Neuronal stem cell (in vitro differentiated cells): ENCODE measurements at regions not wholly inside any gene's neighbourhood (a gene's known extent, or its start where the extent isn't known, plus 50 kb on each side); places are given as distances from the start of the nearest gene placed in this dataset.
A peak's percentile ranks its signal among the peaks of the same experiment; 100 is the strongest.

ENCODE experiments used
- DNase-seq: peaks from one replicate; pipeline ENCODE4 v3.0.0-alpha.2; 2013; ENCODE audit warnings: low spot score
- H2AFZ ChIP-seq: one replicate; pipeline ENCODE4 v1.6.1; 2013; ENCODE audit warnings: mild to moderate bottlenecking, low read length, inconsistent platforms
- H2AK5ac ChIP-seq: 2 replicates; pipeline ENCODE4 v1.6.1; 2013; ENCODE audit warnings: low read depth, mild to moderate bottlenecking, inconsistent platforms, low read length, moderate library complexity, mixed read lengths
- H2BK120ac ChIP-seq: 2 replicates; pipeline ENCODE4 v1.6.1; 2013; ENCODE audit warnings: low read depth, mild to moderate bottlenecking, inconsistent platforms, low read length, moderate library complexity, mixed read lengths
- H2BK12ac ChIP-seq: one replicate; pipeline ENCODE4 v1.6.1; 2013; ENCODE audit warnings: low read length, inconsistent platforms
- H2BK15ac ChIP-seq: 2 replicates; pipeline ENCODE4 v1.6.1; 2013; ENCODE audit warnings: mild to moderate bottlenecking, low read length, inconsistent platforms, mixed read lengths
- H2BK5ac ChIP-seq: one replicate; pipeline ENCODE4 v1.6.1; 2013; ENCODE audit warnings: inconsistent platforms, mild to moderate bottlenecking, low read length, moderate library complexity
- H3K14ac ChIP-seq: one replicate; pipeline ENCODE4 v1.6.1; 2013; ENCODE audit warnings: low read length, inconsistent platforms
- H3K18ac ChIP-seq: 2 replicates; pipeline ENCODE4 v1.6.1; 2013; ENCODE audit warnings: low read length, inconsistent platforms
- H3K23ac ChIP-seq: 2 replicates; pipeline ENCODE4 v1.6.1; 2013; ENCODE audit warnings: low read depth, mild to moderate bottlenecking, mixed read lengths, low read length, inconsistent platforms; ENCODE audit not compliant: poor library complexity
- H3K27ac ChIP-seq: replicated peaks from 3 replicates; pipeline ENCODE4 v1.5.1; 2013; ENCODE audit warnings: low read length, inconsistent platforms
- H3K27me3 ChIP-seq, 3 experiments: 2 replicates each; pipeline ENCODE4 v1.6.1; 2013; ENCODE audit warnings: low read length in 3 of 3, mild to moderate bottlenecking in 2 of 3, inconsistent platforms in 1 of 3, low read depth in 1 of 3, mixed read lengths in 1 of 3, moderate library complexity in 1 of 3; ENCODE audit not compliant: control insufficient read depth in 3 of 3, insufficient read depth in 3 of 3
- H3K36me3 ChIP-seq, 2 donors: replicated peaks in 1 of 2; 2 replicates each; pipeline ENCODE4 v1.6.1; 2013; ENCODE audit warnings: low read length in 2 of 2; ENCODE audit not compliant: control insufficient read depth in 2 of 2, insufficient read depth in 2 of 2
- H3K4ac ChIP-seq: 2 replicates; pipeline ENCODE4 v1.6.1; 2013; ENCODE audit warnings: inconsistent platforms, mild to moderate bottlenecking, low read length, moderate library complexity
- H3K4me1 ChIP-seq, 2 donors: 1 replicate in 1 of 2; 2 replicates in 1 of 2; pipeline ENCODE4 v1.6.1; 2013; ENCODE audit warnings: low read length in 2 of 2, low read depth in 1 of 2; ENCODE audit not compliant: control insufficient read depth in 2 of 2, insufficient read depth in 1 of 2
- H3K4me2 ChIP-seq: one replicate; pipeline ENCODE4 v1.6.1; 2013; ENCODE audit warnings: mild to moderate bottlenecking, low read length, inconsistent platforms; ENCODE audit not compliant: insufficient read depth, poor library complexity, severe bottlenecking
- H3K4me3 ChIP-seq, 2 donors: 2 replicates each; pipeline ENCODE4 v1.5.1; 2013; ENCODE audit warnings: low read length in 2 of 2, mild to moderate bottlenecking in 2 of 2, inconsistent platforms in 1 of 2, moderate library complexity in 1 of 2
- H3K79me1 ChIP-seq: one replicate; pipeline ENCODE4 v1.6.1; 2013; ENCODE audit warnings: low read depth, mild to moderate bottlenecking, inconsistent platforms, low read length, moderate library complexity
- H3K9ac ChIP-seq: one replicate; pipeline ENCODE4 v1.6.1; 2013; ENCODE audit warnings: mild to moderate bottlenecking, low read depth, low read length, inconsistent platforms; ENCODE audit not compliant: poor library complexity
- H3K9me3 ChIP-seq, 2 donors: replicated peaks in 1 of 2; 2 replicates each; pipeline versions ENCODE3 to v1.6.1; 2013; ENCODE audit warnings: low read length in 2 of 2, mild to moderate bottlenecking in 2 of 2, inconsistent platforms in 1 of 2, low read depth in 1 of 2, mixed read lengths in 1 of 2, moderate library complexity in 1 of 2; ENCODE audit not compliant: control insufficient read depth in 2 of 2, insufficient read depth in 1 of 2
- H4K8ac ChIP-seq: one replicate; pipeline ENCODE4 v1.6.1; 2013; ENCODE audit warnings: low read depth, mild to moderate bottlenecking, inconsistent platforms, low read length, moderate library complexity
- H4K91ac ChIP-seq: one replicate; pipeline ENCODE4 v1.6.1; 2013; ENCODE audit warnings: low read length, low read depth, mild to moderate bottlenecking, inconsistent platforms; ENCODE audit not compliant: poor library complexity
- WGBS, 2 donors: extraction: QIAGEN DNeasy Blood & Tissue Kit; methylation state at CpG; one replicate each; pipeline ENCODE4 v1.1.7; 2013; ENCODE audit warnings: missing lambda C conversion rate in 2 of 2, mixed read lengths in 1 of 2; ENCODE audit not compliant: insufficient read length in 2 of 2, insufficient replicate concordance in 1 of 2; ENCODE audit errors: extremely low coverage in 2 of 2; 5-methylcytosine and 5-hydroxymethylcytosine counted together

- peak overlapping the region; percentile 94 for H3K18ac ChIP-seq
- H3K9ac ChIP-seq, result no peak overlapping the region
- peak overlapping the region; percentile 82 for H2AFZ ChIP-seq
- H2AK5ac ChIP-seq, result peak overlapping the region; percentile 0
- no peak overlapping the region for H3K4me2 ChIP-seq
- peak overlapping the region; percentile 70 for H4K8ac ChIP-seq
- peak; percentile 29 for DNase-seq
- H3K36me3 ChIP-seq, result no peaks in the 10 kb centered on the region
- H3K27me3 ChIP-seq, result no peaks in the 10 kb centered on the region
- no peak overlapping the region for H2BK120ac ChIP-seq
- no peak overlapping the region for H2BK12ac ChIP-seq
- H3K9me3 ChIP-seq, result peaks cover 3 to 7% of the 10 kb centered on the region in 2 donors
- H4K91ac ChIP-seq, result no peak overlapping the region
- WGBS, 2 donors, result no CpG with 5 or more reads among the region's 6 CpGs
- peak overlapping the region; percentile 90 for H3K27ac ChIP-seq
- no peak overlapping the region for H3K4me3 ChIP-seq
- no peak overlapping the region for H3K4ac ChIP-seq
- H3K14ac ChIP-seq, result no peak overlapping the region
- H2BK5ac ChIP-seq, result peak overlapping the region; percentile 0
- H2BK15ac ChIP-seq, result no peak overlapping the region
- H3K4me1 ChIP-seq, result peaks cover 0 to 5% of the 10 kb centered on the region in 2 donors
- H3K79me1 ChIP-seq, result no peaks in the 10 kb centered on the region
- H3K23ac ChIP-seq, result no peak overlapping the region
Measured at GRCh38 chr7:67470256-67470751, 473.7 kb downstream of the TYW1 start.

GRCh38 chr7:67475293-67475692 lies 478.7 kb downstream of the TYW1 start:
- Histone ChIP-seq H3K23ac (peak overlapping the region; percentile 8), H3K4ac (no peak overlapping the region), H2BK12ac (no peak overlapping the region), H3K4me3 (peak overlapping the region in 1 of 2 donors; percentile 23), H4K91ac (no peak overlapping the region), H2AFZ (no peak overlapping the region), H3K4me2 (no peak overlapping the region), H3K9ac (no peak overlapping the region), H3K4me1 (peaks cover 0 to under 1% of the 10 kb centered on the region in 2 donors), H2BK15ac (no peak overlapping the region), H3K79me1 (no peaks in the 10 kb centered on the region), H2BK5ac (no peak overlapping the region), H3K14ac (no peak overlapping the region), H2BK120ac (no peak overlapping the region), H3K27ac (no peak overlapping the region), H3K18ac (no peak overlapping the region), H3K36me3 (no peaks in the 10 kb centered on the region), H3K9me3 (no peaks in the 10 kb centered on the region), H2AK5ac (no peak overlapping the region), H3K27me3 (no peaks in the 10 kb centered on the region), H4K8ac (no peak overlapping the region)
- 100% methylated on average over 1 of the region's 1 CpG; no CpG with 5 or more reads in 1 of the 2 donors for WGBS, 2 donors
- no peak for DNase-seq

- H3K9me3 ChIP-seq, result no peaks in the 10 kb centered on the region
- H2AK5ac ChIP-seq, result no peak overlapping the region
- H2BK12ac ChIP-seq, result no peak overlapping the region
- H3K27me3 ChIP-seq, result no peaks in the 10 kb centered on the region
- H3K4me3 ChIP-seq, result no peak overlapping the region
- no peak overlapping the region for H4K91ac ChIP-seq
- H2BK120ac ChIP-seq, result no peak overlapping the region
- DNase-seq, result peak; percentile 21
- WGBS, 2 donors, result no CpG with 5 or more reads among the region's 6 CpGs
- no peaks in the 10 kb centered on the region for H3K36me3 ChIP-seq
- H2AFZ ChIP-seq, result no peak overlapping the region
- H2BK5ac ChIP-seq, result no peak overlapping the region
- H3K14ac ChIP-seq, result no peak overlapping the region
- no peak overlapping the region for H2BK15ac ChIP-seq
- no peak overlapping the region for H4K8ac ChIP-seq
- no peak overlapping the region for H3K27ac ChIP-seq
- no peak overlapping the region for H3K4me2 ChIP-seq
- H3K18ac ChIP-seq, result no peak overlapping the region
- H3K23ac ChIP-seq, result no peak overlapping the region
- no peak overlapping the region for H3K9ac ChIP-seq
- H3K4ac ChIP-seq, result no peak overlapping the region
- H3K4me1 ChIP-seq, result no peaks in the 10 kb centered on the region
- no peaks in the 10 kb centered on the region for H3K79me1 ChIP-seq
Measured at GRCh38 chr7:67478066-67478465, 481.4 kb downstream of the TYW1 start.

GRCh38 chr7:67484244-67484751 lies 487.7 kb downstream of the TYW1 start:
- no peak overlapping the region for H3K27ac ChIP-seq
- peak; percentile 75 for DNase-seq
- no peak overlapping the region for H3K4ac ChIP-seq
- no peak overlapping the region for H3K23ac ChIP-seq
- H3K27me3 ChIP-seq, result no peaks in the 10 kb centered on the region
- H2BK120ac ChIP-seq, result no peak overlapping the region
- H2BK5ac ChIP-seq, result no peak overlapping the region
- H3K4me1 ChIP-seq, result peaks cover 5% of the 10 kb centered on the region in 2 donors
- H2AK5ac ChIP-seq, result no peak overlapping the region
- no peak overlapping the region for H2BK15ac ChIP-seq
- no peak overlapping the region for H2BK12ac ChIP-seq
- H3K4me2 ChIP-seq, result peak overlapping the region; percentile 37
- no peak overlapping the region for H4K91ac ChIP-seq
- no peak overlapping the region for H3K9ac ChIP-seq
- no peaks in the 10 kb centered on the region for H3K9me3 ChIP-seq
- WGBS, 2 donors, result no CpG with 5 or more reads among the region's 13 CpGs
- no peaks in the 10 kb centered on the region for H3K79me1 ChIP-seq
- peak overlapping the region; percentile 6 for H3K18ac ChIP-seq
- H3K14ac ChIP-seq, result no peak overlapping the region
- H3K36me3 ChIP-seq, result no peaks in the 10 kb centered on the region
- no peak overlapping the region for H4K8ac ChIP-seq
- H2AFZ ChIP-seq, result peak overlapping the region; percentile 80
- peak overlapping the region in 1 of 2 donors; percentile 6 for H3K4me3 ChIP-seq
